ENCODE measurements at regions not wholly inside any gene's neighbourhood (a gene's known extent, or its start where the extent isn't known, plus 50 kb on each side); places are given as distances from the start of the nearest gene placed in this dataset.

DNA sequence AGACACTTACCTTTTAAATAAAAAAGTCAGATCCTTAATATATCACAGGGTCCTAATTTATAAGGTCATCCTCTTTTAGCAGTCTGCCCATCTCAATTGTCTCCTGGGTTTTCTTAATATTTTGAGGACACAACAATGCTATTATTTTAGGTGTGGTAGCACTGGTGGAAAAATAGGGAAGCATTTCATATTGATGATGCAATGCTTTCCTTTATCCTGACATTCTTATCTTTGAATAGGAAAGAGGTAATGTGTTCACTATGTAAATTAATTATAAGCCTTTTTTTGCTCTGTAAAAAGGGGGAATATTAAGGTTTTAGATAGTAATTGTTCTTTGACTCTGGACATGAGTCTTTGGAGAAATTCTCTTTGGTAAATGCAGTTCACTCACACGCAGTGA, 164.7 kb downstream of the YTHDC2 start:
- TF ChIP-seq ZFX (IDR thresholded peaks at IDR 0.05; ENCODE audit: borderline replicate concordance): no peak
- TF ChIP-seq CTCF (IDR thresholded peaks at IDR 0.05): no peak
- H3K27ac ChIP-seq: no peak overlapping the region

- no peak overlapping the region for H3K27ac ChIP-seq
- TF ChIP-seq CTCF (IDR thresholded peaks at IDR 0.05) (peak; percentile 84), ZFX (IDR thresholded peaks at IDR 0.05; ENCODE audit: borderline replicate concordance) (no peak)
Observed at GRCh38 chr5:113678924-113679575, 165.6 kb downstream of the YTHDC2 start.

GRCh38 chr5:113680534-113680933, 167.0 kb downstream of the YTHDC2 start:
- no peak overlapping the region for H3K27ac ChIP-seq
- TF ChIP-seq ZFX (IDR thresholded peaks at IDR 0.05; ENCODE audit: borderline replicate concordance): no peak
- TF ChIP-seq CTCF (IDR thresholded peaks at IDR 0.05): no peak

- no peak overlapping the region for H3K27ac ChIP-seq
- peak; percentile 42 for TF ChIP-seq CTCF (IDR thresholded peaks at IDR 0.05)
- no peak for TF ChIP-seq ZFX (IDR thresholded peaks at IDR 0.05; ENCODE audit: borderline replicate concordance)
Observed at GRCh38 chr5:113682497-113683136, 169.1 kb downstream of the YTHDC2 start.

DNA sequence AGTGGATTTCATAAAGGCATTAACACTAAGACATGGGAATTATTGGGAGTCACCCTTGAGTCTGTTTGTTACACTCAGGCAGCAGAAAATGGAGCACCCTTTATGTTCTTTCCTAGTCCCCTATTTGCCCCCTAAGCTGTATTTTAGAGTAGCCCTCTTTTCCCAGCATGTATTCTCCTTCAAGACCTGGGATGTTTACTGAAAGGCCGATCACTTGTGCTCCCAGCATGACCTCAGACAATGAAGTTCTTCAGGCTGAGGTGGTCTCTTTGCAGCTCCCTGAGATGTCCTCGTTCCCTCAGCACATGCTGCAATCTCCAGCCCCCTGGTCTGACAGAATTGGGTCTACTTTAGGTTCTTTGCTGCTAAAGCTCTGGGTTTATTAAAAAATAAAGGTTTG, 169.7 kb downstream of the YTHDC2 start:
- H3K27ac ChIP-seq: no peak overlapping the region
- TF ChIP-seq CTCF (IDR thresholded peaks at IDR 0.05): no peak
- no peak for TF ChIP-seq ZFX (IDR thresholded peaks at IDR 0.05; ENCODE audit: borderline replicate concordance)

DNA sequence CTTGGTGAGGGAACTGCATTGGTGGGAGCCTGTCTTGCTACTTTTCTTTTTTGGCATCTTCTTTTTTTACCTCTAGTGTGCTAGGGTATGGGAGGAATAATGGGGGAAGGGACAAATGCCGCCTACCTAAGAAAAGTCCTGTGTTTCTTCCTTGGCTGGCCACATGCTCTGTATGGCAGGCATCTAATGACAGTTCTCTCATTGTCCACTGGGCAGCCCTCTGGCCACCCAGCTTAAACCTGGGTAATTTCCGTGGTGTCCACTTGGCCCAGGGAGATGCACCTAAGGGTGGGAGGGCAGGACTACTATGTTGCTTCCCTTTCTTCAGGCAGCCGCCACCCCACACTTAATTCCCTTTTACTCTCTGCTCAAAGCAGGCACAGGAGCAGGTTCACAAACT, 173.1 kb downstream of the YTHDC2 start:
- no peak overlapping the region for H3K27ac ChIP-seq
- TF ChIP-seq ZFX (IDR thresholded peaks at IDR 0.05; ENCODE audit: borderline replicate concordance) (no peak), CTCF (IDR thresholded peaks at IDR 0.05) (no peak)

- TF ChIP-seq ZFX (IDR thresholded peaks at IDR 0.05; ENCODE audit: borderline replicate concordance) (no peak), CTCF (IDR thresholded peaks at IDR 0.05) (no peak)
- H3K27ac ChIP-seq: no peak overlapping the region
Observed at GRCh38 chr5:113689647-113690046, 176.2 kb downstream of the YTHDC2 start.
